G401.6 (cell line): ENCODE measurements at regions not wholly inside any gene's neighbourhood (a gene's known extent, or its start where the extent isn't known, plus 50 kb on each side); places are given as distances from the start of the nearest gene placed in this dataset.
"Not testable (repeated sequence)": the region's sequence is repeated elsewhere in the genome, so short reads cannot be mapped to it uniquely, and the experiment has no call there.

Experiments
- FAIRE-seq: peaks from 2 replicates; lab custom pipeline; 2012; peaks lifted over from hg19 to GRCh38; lab: Jason Lieb, UNC

- no peak for FAIRE-seq
These were observed 66.1 kb upstream of the RHOU start for GRCh38 chr1:228669242-228669585.

GRCh38 chr1:228681076-228681565 is 54.2 kb upstream of the RHOU start:
- FAIRE-seq = not testable (repeated sequence)

DNA sequence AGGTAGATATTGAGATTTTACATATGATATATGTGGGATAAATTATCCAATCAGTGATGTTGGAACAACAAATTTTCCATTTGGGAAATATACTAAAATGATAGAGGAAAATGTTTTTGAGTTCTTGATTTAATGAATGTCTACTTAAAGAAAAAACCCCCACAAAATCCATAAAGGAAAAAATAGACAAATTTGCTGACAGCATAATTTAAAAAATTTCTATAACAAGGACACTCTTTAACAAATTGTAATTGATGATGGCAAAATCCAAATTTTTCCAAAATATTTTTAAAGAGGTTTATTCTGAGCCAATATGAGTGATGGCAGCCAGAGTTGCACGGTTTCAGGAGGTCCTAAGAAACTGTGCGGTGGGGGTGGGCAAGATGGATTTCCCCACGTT is 51.9 kb upstream of the RHOU start:
- FAIRE-seq = no peak

GRCh38 chr1:228684607-228685006 is 50.7 kb upstream of the RHOU start:
- FAIRE-seq = no peak

DNA sequence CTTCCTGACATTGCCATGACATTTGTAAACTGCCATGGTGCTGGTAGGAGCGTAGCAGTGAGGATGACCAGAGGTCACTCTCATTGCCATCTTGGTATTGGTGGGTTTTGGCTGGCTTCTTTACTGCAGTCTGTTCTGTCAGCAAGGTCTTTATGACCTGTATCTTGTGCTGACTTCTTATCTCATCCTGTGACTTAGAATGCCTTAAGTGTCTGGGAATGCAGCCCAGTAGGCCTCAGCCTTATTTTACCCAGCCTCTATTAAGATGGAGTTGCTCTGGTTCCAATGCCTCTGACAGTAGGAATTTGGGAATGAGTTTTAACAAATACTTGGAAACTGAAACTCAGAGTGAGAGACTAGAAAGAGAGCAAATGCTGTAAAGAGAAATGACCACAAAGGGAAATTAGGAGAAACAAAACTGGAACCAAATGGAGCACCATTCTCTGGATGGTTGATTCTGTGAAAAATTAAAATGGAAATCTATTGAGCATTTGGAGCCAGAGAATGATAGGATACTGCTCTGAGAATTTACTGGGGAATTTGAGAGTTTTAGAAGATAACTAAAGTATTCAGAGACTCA is 50.1 kb upstream of the RHOU start:
- FAIRE-seq = no peak
